ENCODE measurements at regions not wholly inside any gene's neighbourhood (a gene's known extent, or its start where the extent isn't known, plus 50 kb on each side); places are given as distances from the start of the nearest gene placed in this dataset.

DNA sequence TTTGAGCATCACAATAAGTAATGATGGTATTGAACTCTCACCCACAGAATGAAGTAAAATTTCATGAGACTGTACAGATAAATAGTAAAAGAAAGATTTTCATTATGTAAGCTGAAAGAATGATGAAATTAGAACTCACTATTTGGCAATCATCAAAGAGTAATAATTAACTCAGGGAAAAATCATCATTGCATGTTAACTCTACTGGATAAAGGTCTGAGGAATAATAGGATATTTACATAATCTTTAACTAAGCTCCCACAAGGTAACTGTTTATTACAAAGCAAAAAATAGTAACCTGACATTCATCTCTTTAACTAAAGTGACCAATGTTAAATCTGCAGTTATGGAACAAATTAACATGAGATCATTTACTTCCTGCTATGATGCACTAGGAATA lies 739.9 kb downstream of the FAM181B start:
- TF ChIP-seq CTCF (IDR thresholded peaks at IDR 0.05) (no peak), POLR2A (IDR thresholded peaks at IDR 0.05) (no peak)

All from adrenal gland (tissue), 5 donors.